ENCODE measurements at regions not wholly inside any gene's neighbourhood (a gene's known extent, or its start where the extent isn't known, plus 50 kb on each side); places are given as distances from the start of the nearest gene placed in this dataset.
A peak's percentile ranks its signal among the peaks of the same experiment; 100 is the strongest.
"Not testable (repeated sequence)": the region's sequence is repeated elsewhere in the genome, so short reads cannot be mapped to it uniquely, and the experiment has no call there.

- no peak for DNase-seq
Observed at GRCh38 chr3:106125321-106125720, 256.5 kb upstream of the CBLB start.

GRCh38 chr3:106126067-106126845, 257.4 kb upstream of the CBLB start:
- DNase-seq: no peak

- no peak for DNase-seq
Observed at GRCh38 chr3:106126846-106127235, 258.0 kb upstream of the CBLB start.

- DNase-seq: no peak
Observed at GRCh38 chr3:106129939-106130338, 261.1 kb upstream of the CBLB start.

- peak; percentile 87 for DNase-seq
Observed at GRCh38 chr3:106130384-106131198, 261.8 kb upstream of the CBLB start.

GRCh38 chr3:106135451-106136160, 266.8 kb upstream of the CBLB start:
- no peak for DNase-seq

GRCh38 chr3:106139826-106140225, 271.0 kb upstream of the CBLB start:
- DNase-seq: no peak

- no peak for DNase-seq
Observed at GRCh38 chr3:106140431-106140830, 271.6 kb upstream of the CBLB start.

- no peak for DNase-seq
Observed at GRCh38 chr3:106144030-106144429, 275.2 kb upstream of the CBLB start.

- DNase-seq: not testable (repeated sequence)
Observed at GRCh38 chr3:106148440-106149082, 279.7 kb upstream of the CBLB start.

- no peak for DNase-seq
Observed at GRCh38 chr3:106157411-106157810, 288.6 kb upstream of the CBLB start.

GRCh38 chr3:106160396-106160795, 291.6 kb upstream of the CBLB start:
- DNase-seq: no peak

GRCh38 chr3:106161246-106161645, 292.4 kb upstream of the CBLB start:
- no peak for DNase-seq

GRCh38 chr3:106167728-106168127, 298.9 kb upstream of the CBLB start:
- no peak for DNase-seq

- no peak for DNase-seq
Observed at GRCh38 chr3:106168962-106169750, 300.3 kb upstream of the CBLB start.

- DNase-seq: no peak
Observed at GRCh38 chr3:106170636-106171035, 301.8 kb upstream of the CBLB start.

GRCh38 chr3:106172101-106172500, 303.3 kb upstream of the CBLB start:
- no peak for DNase-seq

- peak; percentile 39 for DNase-seq
Observed at GRCh38 chr3:106172780-106173179, 304.0 kb upstream of the CBLB start.

GRCh38 chr3:106175276-106175675, 306.5 kb upstream of the CBLB start:
- no peak for DNase-seq

- DNase-seq: peak; percentile 61
Observed at GRCh38 chr3:106176734-106177133, 307.9 kb upstream of the CBLB start.

GRCh38 chr3:106182950-106183511, 314.2 kb upstream of the CBLB start:
- no peak for DNase-seq
